ENCODE measurements at regions not wholly inside any gene's neighbourhood (a gene's known extent, or its start where the extent isn't known, plus 50 kb on each side); places are given as distances from the start of the nearest gene placed in this dataset.

- no peak for TF ChIP-seq CHAMP1 (IDR thresholded peaks at IDR 0.05)
- TF ChIP-seq ETV1 (tag; conservative IDR thresholded peaks at IDR 0.05; ENCODE audit: low read depth), result no peak
- TF ChIP-seq KDM1A (IDR thresholded peaks at IDR 0.05), result no peak
- no peak for TF ChIP-seq KLF16 (IDR thresholded peaks at IDR 0.05)
- no peak for TF ChIP-seq NR4A1 (CRISPR knock-in tag; IDR thresholded peaks at IDR 0.05)
- no peak for TF ChIP-seq NR4A1 (tag; IDR thresholded peaks at IDR 0.05)
- no peak for TF ChIP-seq ZFP30 (CRISPR knock-in tag; IDR thresholded peaks at IDR 0.05; ENCODE audit: borderline replicate concordance)
- no peak for TF ChIP-seq FOXK1 (CRISPR knock-in tag; IDR thresholded peaks at IDR 0.05; ENCODE audit: borderline replicate concordance)
- 0 out of 2 replicates have a peak, but pooled peaks have one; percentile 22 for TF ChIP-seq DPF2 (IDR thresholded peaks at IDR 0.05)
- no peak for TF ChIP-seq ZFP36 (IDR thresholded peaks at IDR 0.05; ENCODE audit: low read depth, low read length, partially characterized antibody)
- TF ChIP-seq SNRNP70 (optimal IDR thresholded peaks at IDR 0.05; ENCODE audit: low read depth, low read length), result no peak
- TF ChIP-seq ZNF239 (CRISPR knock-in tag; IDR thresholded peaks at IDR 0.05), result no peak
- no peak for TF ChIP-seq SP2 (IDR thresholded peaks at IDR 0.05; ENCODE audit: extremely low read depth, low read depth, low read length, poor library complexity, severe bottlenecking)
- no peak for TF ChIP-seq CTCFL (IDR thresholded peaks at IDR 0.05; ENCODE audit: borderline replicate concordance, insufficient read depth, low read depth, low read length, poor library complexity, severe bottlenecking)
- no peak for TF ChIP-seq YY1 (IDR thresholded peaks at IDR 0.05; ENCODE audit: borderline replicate concordance in 1 of 3, control insufficient read depth in 1 of 3, extremely low read depth in 1 of 3, insufficient read depth in 3 of 3, insufficient read length in 1 of 3, insufficient replicate concordance in 2 of 3, low read depth in 1 of 3, low read length in 2 of 3)
- TF ChIP-seq MAZ (CRISPR knock-in tag; conservative IDR thresholded peaks at IDR 0.05 in 1 of 2, IDR thresholded peaks at IDR 0.05 in 1 of 2), result no peak
- TF ChIP-seq HNRNPK (IDR thresholded peaks at IDR 0.05; ENCODE audit: low read depth, low read length, poor library complexity, severe bottlenecking), result no peak
- peak; percentile 33 for TF ChIP-seq ARID1B (IDR thresholded peaks at IDR 0.05)
- TF ChIP-seq GTF3C2 (IDR thresholded peaks at IDR 0.05; ENCODE audit: borderline replicate concordance, extremely low read depth, insufficient read length), result no peak
- no peak for TF ChIP-seq BRF1 (IDR thresholded peaks at IDR 0.05; ENCODE audit: borderline replicate concordance, extremely low read depth, insufficient read length)
Measured at GRCh38 chr3:118772547-118773011, 262.1 kb downstream of the IGSF11 start (continued).

Measured in K562 (cell line).